IMR-90 (cell line): ENCODE measurements at regions not wholly inside any gene's neighbourhood (a gene's known extent, or its start where the extent isn't known, plus 50 kb on each side); places are given as distances from the start of the nearest gene placed in this dataset.

ENCODE experiments used
- ATAC-seq: fragments of 200-7000 bp; cut with Tn5 transposase; 2 replicates; pipeline ENCODE4 v1.9.1; 2020; ENCODE audit warnings: low read depth, mild to moderate bottlenecking, moderate library complexity
- BruUV-seq: library from RNA; stranded (reverse); fragments of 400-500 nt; replicated peaks from 2 replicates; lab custom pipeline; 2021; lab: Mats Ljungman, UMichigan
- CTCF ChIA-PET: fragments of 300-600 bp; formaldehyde crosslinking; extraction: SDS; loops from one replicate; lab custom pipeline; 2021; ENCODE audit warnings: antibody characterized with exemption; lab: Yijun Ruan, JAX
- POLR2A ChIA-PET: fragments of 300-600 bp; sonication (Branson Sonifier 250); formaldehyde crosslinking; loops from one replicate; lab custom pipeline; 2022; ENCODE audit warnings: antibody characterized with exemption; ENCODE audit not compliant: unreplicated experiment; lab: Charles Lee
- DNase-seq: peaks from one replicate; pipeline ENCODE4 v3.0.0; 2013
- H2AFZ ChIP-seq: replicated peaks from 2 replicates; pipeline ENCODE3; 2013; ENCODE audit warnings: low read length, mild to moderate bottlenecking; ENCODE audit not compliant: poor library complexity
- H2AK5ac ChIP-seq: 2 replicates; pipeline ENCODE4 v1.6.1; 2013; ENCODE audit warnings: low read depth, low read length, inconsistent platforms
- H2AK9ac ChIP-seq: replicated peaks from 2 replicates; pipeline ENCODE3; 2013; ENCODE audit warnings: mild to moderate bottlenecking, low read depth, low read length, moderate library complexity; ENCODE audit not compliant: poor library complexity
- H2BK120ac ChIP-seq: 2 replicates; pipeline ENCODE4 v1.6.1; 2013; ENCODE audit warnings: low read depth, low read length, inconsistent platforms
- H2BK15ac ChIP-seq: 3 replicates; pipeline ENCODE4 v1.6.1; 2013; ENCODE audit warnings: low read depth, low read length, inconsistent platforms
- H2BK20ac ChIP-seq: 2 replicates; pipeline ENCODE4 v1.6.1; 2013; ENCODE audit warnings: low read depth, mild to moderate bottlenecking, inconsistent platforms, low read length, moderate library complexity
- H2BK5ac ChIP-seq: 2 replicates; pipeline ENCODE4 v1.6.1; 2013; ENCODE audit warnings: mild to moderate bottlenecking, low read depth, low read length, inconsistent platforms; ENCODE audit not compliant: poor library complexity, severe bottlenecking
- H3K14ac ChIP-seq: replicated peaks from 2 replicates; pipeline ENCODE4 v1.6.1; 2013; ENCODE audit warnings: low read depth, low read length, inconsistent platforms
- H3K18ac ChIP-seq: 2 replicates; pipeline ENCODE4 v1.6.1; 2013; ENCODE audit warnings: low read depth, low read length, control low read depth
- H3K23ac ChIP-seq: 2 replicates; pipeline ENCODE4 v1.6.1; 2013; ENCODE audit warnings: low read depth, low read length, inconsistent platforms
- H3K27ac ChIP-seq: 2 replicates; pipeline ENCODE4 v1.5.1; 2013; ENCODE audit warnings: mild to moderate bottlenecking, control low read depth, low read length; ENCODE audit not compliant: insufficient read depth
- H3K27me3 ChIP-seq: 2 replicates; pipeline ENCODE4 v1.6.1; 2013; ENCODE audit warnings: low read length; ENCODE audit not compliant: control insufficient read depth, insufficient read depth
- H3K36me3 ChIP-seq: 2 replicates; pipeline ENCODE4 v1.6.1; 2013; ENCODE audit warnings: low read length, mixed read lengths; ENCODE audit not compliant: control insufficient read depth, insufficient read depth
- H3K4ac ChIP-seq: 2 replicates; pipeline ENCODE4 v1.6.1; 2013; ENCODE audit warnings: low read depth, low read length, inconsistent platforms
- H3K4me1 ChIP-seq: 2 replicates; pipeline ENCODE4 v1.6.1; 2013; ENCODE audit warnings: low read length, mixed read lengths; ENCODE audit not compliant: control insufficient read depth, insufficient read depth
- H3K4me2 ChIP-seq: 2 replicates; pipeline ENCODE4 v1.6.1; 2013; ENCODE audit warnings: low read depth, mild to moderate bottlenecking, control low read depth, low read length, moderate library complexity
- H3K4me3 ChIP-seq: 2 replicates; pipeline ENCODE4 v1.5.1; 2013; ENCODE audit warnings: low read depth, mild to moderate bottlenecking, control low read depth, low read length, moderate library complexity; ENCODE audit not compliant: insufficient read depth
- H3K56ac ChIP-seq: 2 replicates; pipeline ENCODE4 v1.6.1; 2013; ENCODE audit warnings: low read length, inconsistent platforms; ENCODE audit not compliant: insufficient read depth; ENCODE audit errors: extremely low read depth
- H3K79me1 ChIP-seq, 2 experiments: 2 replicates each; pipeline ENCODE4 v1.6.1; 2013; ENCODE audit warnings: low read length in 2 of 2, inconsistent platforms in 1 of 2, low read depth in 1 of 2
- H3K9ac ChIP-seq: 2 replicates; pipeline ENCODE4 v1.6.1; 2013; ENCODE audit warnings: low read depth, low read length, control low read depth
- H3K9me1 ChIP-seq: 2 replicates; pipeline ENCODE4 v1.6.1; 2013; ENCODE audit warnings: low read length, inconsistent platforms; ENCODE audit not compliant: insufficient read depth
- H3K9me3 ChIP-seq: 2 replicates; pipeline ENCODE4 v1.6.1; 2013; ENCODE audit warnings: low read length; ENCODE audit not compliant: control insufficient read depth, insufficient read depth
- H4K20me1 ChIP-seq: 2 replicates; pipeline ENCODE4 v1.6.1; 2013; ENCODE audit warnings: low read length, inconsistent platforms; ENCODE audit not compliant: insufficient read depth
- H4K5ac ChIP-seq: 2 replicates; pipeline ENCODE4 v1.6.1; 2013; ENCODE audit warnings: mild to moderate bottlenecking, low read depth, low read length, control low read depth
- H4K8ac ChIP-seq, 2 experiments: 2 replicates each; pipeline ENCODE4 v1.6.1; 2013; ENCODE audit warnings: low read depth in 2 of 2, low read length in 2 of 2, control low read depth in 1 of 2, inconsistent platforms in 1 of 2
- H4K91ac ChIP-seq: 2 replicates; pipeline ENCODE4 v1.6.1; 2013; ENCODE audit warnings: low read depth, low read length, inconsistent platforms; ENCODE audit not compliant: insufficient read depth
- CHD1 ChIP-seq: IDR thresholded peaks from 2 replicates; pipeline ENCODE4 v1.6.1; 2012; ENCODE audit warnings: low read depth, low read length, improper control_type of control experiment
- MAFK ChIP-seq: IDR thresholded peaks from 2 replicates; pipeline ENCODE4 v1.6.1; 2012; ENCODE audit warnings: low read depth, low read length, improper control_type of control experiment
- MAZ ChIP-seq: IDR thresholded peaks from 2 replicates; pipeline ENCODE4 v1.6.1; 2012; ENCODE audit warnings: low read depth, mild to moderate bottlenecking, low read length, improper control_type of control experiment, moderate library complexity, borderline replicate concordance
- MXI1 ChIP-seq: IDR thresholded peaks from 2 replicates; pipeline ENCODE4 v1.6.1; 2012; ENCODE audit warnings: low read depth, mild to moderate bottlenecking, low read length, moderate library complexity, borderline replicate concordance
- NFE2L2 ChIP-seq: fragments of 150-350 bp; IDR thresholded peaks from 2 replicates; pipeline ENCODE4 v1.6.1; 2016; ENCODE audit warnings: low read depth, mild to moderate bottlenecking, low read length
- POLR2A ChIP-seq: IDR thresholded peaks from 2 replicates; pipeline ENCODE4 v1.6.1; 2012; ENCODE audit warnings: mild to moderate bottlenecking, low read depth, low read length
- RCOR1 ChIP-seq: IDR thresholded peaks from 2 replicates; pipeline ENCODE4 v1.6.1; 2012; ENCODE audit warnings: mild to moderate bottlenecking, low read length, improper control_type of control experiment; ENCODE audit not compliant: insufficient replicate concordance
- RFX5 ChIP-seq: IDR thresholded peaks from 2 replicates; pipeline ENCODE4 v1.8.0; 2012; ENCODE audit warnings: low read depth, mild to moderate bottlenecking, low read length, moderate library complexity
- SMC3 ChIP-seq: fragments of 150-350 bp; IDR thresholded peaks from 2 replicates; pipeline ENCODE4 v1.6.1; 2016; ENCODE audit warnings: low read depth, mild to moderate bottlenecking, antibody characterized with exemption, low read length, moderate library complexity
- WGBS, 2 experiments: methylation state at CpG; one replicate each; pipeline versions ENCODE4 v1.1.5 to v1.1.7; 2013; ENCODE audit warnings: missing lambda C conversion rate in 2 of 2; ENCODE audit not compliant: insufficient read length in 1 of 2; ENCODE audit errors: extremely low coverage in 2 of 2; 5-methylcytosine and 5-hydroxymethylcytosine counted together
- dilution Hi-C: fragments of 300-500 bp; cut with HindIII; formaldehyde crosslinking; loops from one replicate; pipeline ENCODE4 v1.14.3; 2018; ENCODE audit warnings: low sequenced_read_pairs; ENCODE audit not compliant: unreplicated experiment
- in situ Hi-C: fragments of 300-500 bp; cut with MboI; formaldehyde crosslinking; loops from 3 replicates; pipeline ENCODE4 v1.14.3; 2019; ENCODE audit warnings: low sequenced_read_pairs, inconsistent platforms, mixed read lengths
- intact Hi-C: fragments of 100-400 bp; cut with micrococcal nuclease; formaldehyde crosslinking; loops from 2 replicates; pipeline ENCODE4 v1.10.0; 2022

DNA sequence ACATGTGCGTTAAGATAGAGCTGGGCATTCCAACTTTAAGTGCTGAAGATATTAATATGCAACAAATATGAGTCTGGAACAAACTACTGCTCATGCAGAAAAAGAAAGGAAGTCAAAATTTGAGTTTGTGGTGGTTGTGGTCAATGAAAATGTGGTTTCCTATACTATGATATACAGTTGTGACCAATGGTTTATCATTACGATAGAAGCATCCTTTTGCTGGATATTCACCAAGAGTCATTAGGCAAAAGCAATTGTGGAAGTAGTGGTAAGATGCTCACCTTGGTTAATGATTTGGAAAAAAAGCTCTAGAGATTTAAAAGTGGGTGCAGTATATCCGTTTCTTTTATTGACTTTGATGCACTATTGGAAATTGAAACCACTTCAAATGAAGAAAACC lies 1007.0 kb downstream of the NR2F1-AS1 start:
- Histone ChIP-seq H4K91ac (no peak overlapping the region), H2BK20ac (no peak overlapping the region), H3K4me1 (no peaks in the 10 kb centered on the region), H3K9ac (no peak overlapping the region), H3K4me3 (no peak overlapping the region), H3K4me2 (no peak overlapping the region), H2BK5ac (no peak overlapping the region), H2BK15ac (no peak overlapping the region), H3K79me1 (no peaks in the 10 kb centered on the region), H3K36me3 (no peaks in the 10 kb centered on the region), H4K5ac (no peak overlapping the region), H4K8ac (no peak overlapping the region), H4K20me1 (no peaks in the 10 kb centered on the region), H3K27ac (no peak overlapping the region), H2AK5ac (no peak overlapping the region), H3K9me1 (no peaks in the 10 kb centered on the region), H3K14ac (no peak overlapping the region), H3K18ac (no peak overlapping the region), H2BK120ac (no peak overlapping the region), H3K23ac (no peak overlapping the region), H3K9me3 (no peaks in the 10 kb centered on the region), H2AFZ (no peak overlapping the region), H3K56ac (no peak overlapping the region), H3K27me3 (no peaks in the 10 kb centered on the region), H2AK9ac (no peak overlapping the region), H3K4ac (no peak overlapping the region)
- WGBS, 2 experiments = no CpG with 5 or more reads among the region's 3 CpGs
- DNase-seq (no peak), ATAC-seq (no peak)
- TF ChIP-seq MXI1 (no peak), RFX5 (no peak), RCOR1 (no peak), NFE2L2 (no peak), MAFK (no peak), POLR2A (no peak), CHD1 (no peak), SMC3 (no peak), MAZ (no peak)
- BruUV-seq = no TSS peak
- dilution Hi-C loops (no loop called here), intact Hi-C loops (no loop called here), in situ Hi-C loops (no loop called here)
- CTCF ChIA-PET = no interaction called here
- POLR2A ChIA-PET = no interaction called here
